Peyer's patch (tissue), 4 donors: ENCODE measurements at regions not wholly inside any gene's neighbourhood (a gene's known extent, or its start where the extent isn't known, plus 50 kb on each side); places are given as distances from the start of the nearest gene placed in this dataset.

Experiments
- POLR2A ChIP-seq, 2 donors: fragments of 450-650 bp; IDR thresholded peaks; one replicate each; pipeline ENCODE4 v1.5.1; 2017; ENCODE audit warnings: antibody characterized with exemption in 2 of 2, mild to moderate bottlenecking in 2 of 2, moderate library complexity in 2 of 2
- TF ChIP-seq, protein P1 (sequence below), 6 experiments: fragments of 450-650 bp in 4 of 6; fragments of 200-600 bp in 2 of 6; sonication (generic) in 1 of 6; IDR thresholded peaks; one replicate each; pipeline ENCODE4 v1.5.1; 2017 to 2019; ENCODE audit warnings: antibody characterized with exemption in 6 of 6, mild to moderate bottlenecking in 3 of 6, moderate library complexity in 1 of 6

DNA sequence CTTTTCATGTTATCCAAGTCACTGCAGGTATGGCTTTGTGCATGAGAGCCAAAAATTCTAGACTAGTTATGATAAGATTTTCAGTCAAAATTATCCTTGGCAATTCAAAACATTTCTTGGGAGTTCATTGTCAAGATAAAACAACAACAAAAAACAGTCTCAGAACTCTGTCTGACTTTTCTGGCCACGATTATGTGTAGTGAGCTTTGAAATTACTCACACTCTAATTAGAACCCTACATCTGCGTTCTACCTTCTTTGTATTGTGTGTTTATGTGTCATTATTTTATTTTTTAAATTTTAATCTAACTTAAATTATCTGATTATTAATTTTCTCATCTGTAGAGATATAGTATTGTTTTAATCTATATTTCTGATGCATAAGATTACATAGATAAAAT lies 459.2 kb downstream of the FRK start:
- TF ChIP-seq, protein P1, sequence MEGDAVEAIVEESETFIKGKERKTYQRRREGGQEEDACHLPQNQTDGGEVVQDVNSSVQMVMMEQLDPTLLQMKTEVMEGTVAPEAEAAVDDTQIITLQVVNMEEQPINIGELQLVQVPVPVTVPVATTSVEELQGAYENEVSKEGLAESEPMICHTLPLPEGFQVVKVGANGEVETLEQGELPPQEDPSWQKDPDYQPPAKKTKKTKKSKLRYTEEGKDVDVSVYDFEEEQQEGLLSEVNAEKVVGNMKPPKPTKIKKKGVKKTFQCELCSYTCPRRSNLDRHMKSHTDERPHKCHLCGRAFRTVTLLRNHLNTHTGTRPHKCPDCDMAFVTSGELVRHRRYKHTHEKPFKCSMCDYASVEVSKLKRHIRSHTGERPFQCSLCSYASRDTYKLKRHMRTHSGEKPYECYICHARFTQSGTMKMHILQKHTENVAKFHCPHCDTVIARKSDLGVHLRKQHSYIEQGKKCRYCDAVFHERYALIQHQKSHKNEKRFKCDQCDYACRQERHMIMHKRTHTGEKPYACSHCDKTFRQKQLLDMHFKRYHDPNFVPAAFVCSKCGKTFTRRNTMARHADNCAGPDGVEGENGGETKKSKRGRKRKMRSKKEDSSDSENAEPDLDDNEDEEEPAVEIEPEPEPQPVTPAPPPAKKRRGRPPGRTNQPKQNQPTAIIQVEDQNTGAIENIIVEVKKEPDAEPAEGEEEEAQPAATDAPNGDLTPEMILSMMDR (IDR thresholded peaks at IDR 0.05): no peak
- TF ChIP-seq POLR2A (IDR thresholded peaks at IDR 0.05): no peak
